ENCODE measurements at regions not wholly inside any gene's neighbourhood (a gene's known extent, or its start where the extent isn't known, plus 50 kb on each side); places are given as distances from the start of the nearest gene placed in this dataset.

DNA sequence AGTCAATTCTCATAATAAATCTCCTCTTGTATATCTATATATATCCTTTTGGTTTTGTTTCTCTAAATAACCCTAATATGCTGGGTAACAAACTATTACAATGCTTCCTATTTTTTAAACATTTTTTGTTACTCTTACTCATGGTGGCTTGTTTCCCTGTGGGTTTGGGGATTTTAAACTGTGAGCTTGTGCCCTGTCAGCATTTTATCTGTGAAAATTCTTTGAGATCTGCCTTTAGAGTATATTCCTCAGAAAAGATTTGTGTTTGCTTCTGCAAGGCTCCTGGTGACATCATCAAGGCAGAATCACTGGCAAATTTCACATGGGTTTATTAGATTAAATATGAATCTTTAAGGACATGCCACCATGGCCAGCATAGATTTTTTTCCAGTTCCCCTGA lies 273.6 kb downstream of the LRFN2 start:
- TF ChIP-seq, protein P1, sequence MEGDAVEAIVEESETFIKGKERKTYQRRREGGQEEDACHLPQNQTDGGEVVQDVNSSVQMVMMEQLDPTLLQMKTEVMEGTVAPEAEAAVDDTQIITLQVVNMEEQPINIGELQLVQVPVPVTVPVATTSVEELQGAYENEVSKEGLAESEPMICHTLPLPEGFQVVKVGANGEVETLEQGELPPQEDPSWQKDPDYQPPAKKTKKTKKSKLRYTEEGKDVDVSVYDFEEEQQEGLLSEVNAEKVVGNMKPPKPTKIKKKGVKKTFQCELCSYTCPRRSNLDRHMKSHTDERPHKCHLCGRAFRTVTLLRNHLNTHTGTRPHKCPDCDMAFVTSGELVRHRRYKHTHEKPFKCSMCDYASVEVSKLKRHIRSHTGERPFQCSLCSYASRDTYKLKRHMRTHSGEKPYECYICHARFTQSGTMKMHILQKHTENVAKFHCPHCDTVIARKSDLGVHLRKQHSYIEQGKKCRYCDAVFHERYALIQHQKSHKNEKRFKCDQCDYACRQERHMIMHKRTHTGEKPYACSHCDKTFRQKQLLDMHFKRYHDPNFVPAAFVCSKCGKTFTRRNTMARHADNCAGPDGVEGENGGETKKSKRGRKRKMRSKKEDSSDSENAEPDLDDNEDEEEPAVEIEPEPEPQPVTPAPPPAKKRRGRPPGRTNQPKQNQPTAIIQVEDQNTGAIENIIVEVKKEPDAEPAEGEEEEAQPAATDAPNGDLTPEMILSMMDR (IDR thresholded peaks at IDR 0.05), result no peak
- no peak for TF ChIP-seq POLR2A (IDR thresholded peaks at IDR 0.05)

Measured in gastroesophageal sphincter (tissue), 3 donors.